NCI-H2029 (cell line): ENCODE measurements at regions not wholly inside any gene's neighbourhood (a gene's known extent, or its start where the extent isn't known, plus 50 kb on each side); places are given as distances from the start of the nearest gene placed in this dataset.

Source experiments
- DNase-seq: peaks from one replicate; lab custom pipeline; 2025; lab: John Stamatoyannopoulos, UW

DNA sequence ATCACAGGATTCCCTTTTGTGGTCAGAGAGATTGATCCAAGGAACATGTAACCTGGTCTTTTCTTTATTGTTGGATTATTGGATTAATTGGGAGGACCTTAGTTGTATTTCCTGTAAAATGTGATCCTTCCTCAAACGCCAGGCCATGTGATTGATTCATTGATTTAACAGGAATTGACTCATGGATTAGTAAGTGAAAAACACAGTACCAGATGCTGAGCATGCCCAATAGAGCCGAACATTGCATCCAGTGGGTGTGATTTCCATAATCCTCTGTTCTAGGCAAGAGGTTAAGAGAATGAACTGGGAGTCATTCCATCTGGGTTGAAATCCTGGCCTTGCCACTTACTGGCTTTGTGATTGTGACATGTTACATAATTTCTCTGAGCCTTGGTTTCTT is 522.3 kb downstream of the MAT2B start:
- DNase-seq: no peak

- DNase-seq: no peak
Observed at GRCh38 chr5:164038128-164038783, 532.8 kb downstream of the MAT2B start.

- DNase-seq: no peak
Observed at GRCh38 chr5:164041105-164041504, 535.7 kb downstream of the MAT2B start.

GRCh38 chr5:164048359-164048926 is 543.0 kb downstream of the MAT2B start:
- DNase-seq: no peak

DNA sequence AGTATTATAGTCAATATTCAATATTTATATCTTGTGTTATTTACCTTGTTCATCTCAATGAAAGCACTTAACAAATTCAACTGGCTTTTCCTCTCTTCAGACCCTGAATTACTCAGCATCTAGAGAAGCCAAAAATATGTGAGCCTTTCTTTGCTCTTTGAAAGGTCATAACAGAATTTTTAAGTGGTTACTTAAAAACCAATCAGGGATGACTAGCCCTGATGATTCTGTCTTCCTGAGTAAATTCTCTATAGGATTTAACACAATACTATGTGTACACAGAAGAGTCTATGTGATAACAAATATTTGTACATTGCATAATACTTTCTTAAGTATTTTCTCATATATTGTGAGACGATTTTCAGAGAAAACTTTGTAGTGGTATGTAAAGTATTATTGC is 546.3 kb downstream of the MAT2B start:
- no peak for DNase-seq

DNA sequence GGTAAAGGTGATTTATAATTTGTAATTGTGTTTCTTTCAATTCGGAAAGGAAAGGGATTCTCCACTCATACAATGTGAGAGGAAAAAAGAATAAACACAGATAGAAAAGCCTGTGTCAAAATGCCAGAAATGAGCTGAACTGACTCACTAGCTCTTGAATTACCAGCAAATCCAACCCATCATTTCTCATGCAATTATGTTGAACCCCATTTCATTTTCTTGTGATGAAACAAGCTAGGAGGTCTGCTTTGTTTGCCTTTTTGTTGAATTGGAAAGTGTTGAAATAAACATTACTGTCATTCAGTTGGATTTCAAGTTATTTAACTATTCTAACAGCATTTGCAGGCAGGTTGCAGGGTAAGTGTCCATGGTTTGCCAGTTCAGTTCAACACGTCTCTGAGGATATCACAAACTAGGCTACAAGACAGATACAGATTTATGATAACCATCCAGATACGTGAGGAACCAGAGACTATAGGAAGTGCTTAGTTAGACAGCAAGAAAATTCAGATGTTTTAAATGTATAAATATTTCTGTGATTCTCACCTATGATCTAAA is 547.2 kb downstream of the MAT2B start:
- no peak for DNase-seq

GRCh38 chr5:164053123-164053522 is 547.7 kb downstream of the MAT2B start:
- DNase-seq: no peak

DNA sequence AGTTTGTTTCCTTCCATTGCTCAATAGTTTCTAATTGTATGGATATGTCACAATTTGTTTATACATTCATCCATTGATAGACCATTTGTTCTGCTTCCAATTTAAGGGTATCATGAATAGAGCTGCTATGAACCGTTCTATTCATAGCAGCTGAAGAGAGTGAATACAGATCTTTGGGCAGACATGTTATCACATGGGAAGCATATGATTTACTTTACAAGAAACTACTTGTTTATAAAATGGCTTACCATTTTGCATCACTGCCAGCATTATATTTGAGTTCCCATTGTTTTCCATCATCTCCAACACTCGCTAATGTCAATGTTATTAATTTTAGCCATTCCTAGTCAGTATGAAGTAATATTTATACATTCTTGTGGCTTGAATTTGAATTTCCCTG is 549.0 kb downstream of the MAT2B start:
- no peak for DNase-seq

DNA sequence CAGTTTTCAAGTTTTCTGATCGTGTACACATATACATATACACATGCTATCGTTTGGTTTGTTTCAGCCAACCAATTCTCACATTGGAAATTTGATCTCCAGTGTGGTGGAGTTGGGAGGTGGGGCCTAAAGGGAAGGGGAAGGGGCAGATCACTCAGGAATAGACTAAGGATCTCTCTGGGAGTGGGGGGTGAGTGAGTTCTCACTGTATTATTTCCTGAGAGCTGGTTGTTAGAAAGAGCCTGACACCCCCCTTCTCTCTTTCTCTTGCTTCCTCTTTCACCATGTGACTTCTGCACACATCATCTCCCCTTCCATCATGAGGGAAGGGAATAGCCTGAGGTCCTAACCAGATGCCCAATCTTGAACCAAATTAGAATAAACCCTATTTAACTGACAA is 551.7 kb downstream of the MAT2B start:
- DNase-seq: no peak

DNA sequence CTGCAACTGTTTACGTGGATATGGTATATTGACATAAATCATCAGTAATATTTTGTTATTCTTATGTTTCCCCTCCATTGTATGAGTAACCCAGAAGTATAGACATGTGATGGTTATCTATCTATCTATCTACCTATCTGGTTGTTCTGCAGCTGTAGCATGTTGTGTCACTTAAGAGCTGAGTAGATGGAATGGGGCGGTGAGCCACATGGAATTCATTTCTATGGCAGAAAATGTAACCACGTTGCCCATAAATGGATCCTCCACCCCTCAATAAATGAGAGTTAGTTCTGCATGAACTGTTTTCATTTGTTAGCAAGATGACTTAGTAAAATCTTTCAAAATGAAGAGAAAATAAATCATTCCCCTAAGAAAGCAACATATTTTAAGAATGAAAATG is 553.2 kb downstream of the MAT2B start:
- no peak for DNase-seq

- DNase-seq: no peak
Observed at GRCh38 chr5:164059471-164059870, 554.1 kb downstream of the MAT2B start.

- no peak for DNase-seq
Observed at GRCh38 chr5:164060786-164061355, 555.5 kb downstream of the MAT2B start.

DNA sequence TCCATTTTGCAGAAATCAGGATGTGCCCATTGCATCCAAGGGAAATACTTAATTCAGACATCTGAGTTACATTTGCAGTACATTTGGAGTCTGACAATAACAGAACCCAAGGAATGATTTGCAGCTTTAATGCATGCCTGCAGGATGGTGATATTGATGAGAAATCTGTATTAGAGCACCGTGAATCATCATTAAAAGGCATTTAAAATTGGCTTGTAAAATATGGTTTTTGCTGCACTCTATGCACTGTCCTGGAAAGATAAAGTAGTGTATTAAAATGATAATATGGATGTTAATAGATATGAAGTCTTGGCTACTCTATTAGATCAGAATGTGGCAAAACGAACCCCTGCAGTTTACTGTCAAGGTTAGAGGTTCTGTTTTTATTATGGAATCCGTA is 556.9 kb downstream of the MAT2B start:
- DNase-seq: no peak

DNA sequence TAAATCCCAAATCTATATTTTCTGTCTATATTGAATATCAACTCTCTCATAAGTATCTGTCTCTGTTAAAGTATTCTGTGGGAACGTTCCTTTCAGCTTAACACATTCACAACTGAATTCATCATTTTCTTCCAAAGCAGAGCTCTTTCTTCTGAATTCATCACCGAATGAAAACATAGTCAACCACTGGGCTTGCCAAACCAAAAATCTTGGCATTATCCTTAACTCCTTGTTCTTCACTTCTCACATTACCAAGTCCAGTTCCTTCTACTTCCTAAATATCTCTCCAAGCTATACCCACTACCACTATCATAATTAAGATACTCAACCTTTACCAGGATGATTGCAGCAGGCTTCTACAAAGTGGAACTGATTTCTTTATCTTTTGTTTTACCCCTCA is 559.8 kb downstream of the MAT2B start:
- DNase-seq: no peak

- DNase-seq: no peak
Observed at GRCh38 chr5:164071671-164072070, 566.3 kb downstream of the MAT2B start.

DNA sequence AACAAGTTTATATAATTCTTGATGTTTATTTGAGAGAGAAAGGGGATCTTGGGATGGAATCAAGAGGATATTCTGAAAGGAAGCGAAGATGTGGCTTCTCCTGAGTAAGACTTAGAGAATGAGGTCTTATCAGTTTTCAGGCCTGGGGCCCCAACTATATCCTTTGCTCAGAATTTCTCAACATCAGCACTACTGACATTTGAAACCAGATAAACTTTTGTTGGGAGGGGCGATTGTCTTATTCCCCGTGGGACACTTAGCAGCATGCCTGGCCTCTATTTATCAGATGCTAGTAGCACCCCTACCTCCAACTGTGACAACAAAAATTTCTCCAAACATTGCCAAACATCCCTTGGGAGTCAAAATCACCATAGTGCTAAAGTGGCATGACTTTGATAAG is 567.7 kb downstream of the MAT2B start:
- no peak for DNase-seq

DNA sequence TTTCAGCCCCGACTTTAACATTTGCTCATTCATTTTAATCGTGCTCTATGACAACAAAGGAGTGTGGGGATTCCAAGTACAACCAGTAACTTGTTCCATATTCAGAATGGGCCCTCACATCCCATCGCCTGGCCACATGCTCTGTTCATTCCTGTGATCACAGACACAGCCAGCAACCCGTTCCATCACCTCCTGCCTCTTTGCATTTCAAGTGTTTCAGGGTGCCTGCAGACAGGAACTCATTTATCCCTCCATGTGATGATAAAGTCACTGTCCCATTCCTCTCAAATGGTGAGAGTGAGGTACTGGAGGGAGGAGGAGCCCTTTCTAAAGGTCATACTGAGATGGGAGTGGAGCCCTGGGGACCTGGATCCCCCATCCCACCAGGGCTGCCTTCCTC is 571.1 kb downstream of the MAT2B start:
- no peak for DNase-seq

DNA sequence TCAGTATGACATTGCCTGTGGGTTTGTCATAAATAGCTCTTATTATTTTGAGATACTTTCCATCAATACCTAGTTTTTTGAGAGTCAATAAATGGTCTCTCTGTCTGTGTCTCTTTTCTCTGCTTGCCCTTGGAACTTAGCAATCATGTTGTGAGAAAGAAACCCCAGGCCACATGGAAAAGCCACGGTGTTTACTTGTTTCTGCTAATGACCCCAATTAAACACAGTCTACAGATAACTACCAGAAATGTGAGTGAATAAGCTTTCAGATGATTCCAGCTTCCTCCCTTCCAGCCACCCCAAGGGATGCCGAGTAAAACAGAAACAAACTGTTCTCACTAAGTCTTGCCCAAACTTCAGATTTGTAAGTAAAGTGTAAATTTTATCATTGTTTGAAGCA is 584.9 kb downstream of the MAT2B start:
- DNase-seq: no peak

GRCh38 chr5:164091836-164092235 is 586.4 kb downstream of the MAT2B start:
- DNase-seq: no peak

- DNase-seq: no peak
Observed at GRCh38 chr5:164094291-164094690, 588.9 kb downstream of the MAT2B start.

DNA sequence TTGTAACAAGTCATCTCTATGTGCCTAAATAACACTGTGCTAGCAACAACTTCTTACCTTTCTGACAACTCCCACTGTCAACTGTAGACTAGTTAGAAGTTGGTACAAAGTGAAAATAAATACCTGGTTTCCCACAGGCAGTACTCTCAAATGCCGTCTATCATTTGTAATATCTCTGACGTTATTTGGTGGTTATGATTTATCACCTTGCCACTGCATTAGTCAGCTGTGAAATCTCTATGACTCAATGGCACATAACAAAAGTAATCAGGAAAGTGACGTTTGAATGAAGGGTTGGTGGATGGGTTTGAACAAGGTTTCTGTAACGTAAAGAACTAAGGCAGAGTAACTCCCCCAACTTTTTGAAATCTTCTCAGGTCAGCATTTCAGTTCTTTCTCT is 592.3 kb downstream of the MAT2B start:
- no peak for DNase-seq

- DNase-seq: no peak
Observed at GRCh38 chr5:164098531-164098930, 593.1 kb downstream of the MAT2B start.

DNA sequence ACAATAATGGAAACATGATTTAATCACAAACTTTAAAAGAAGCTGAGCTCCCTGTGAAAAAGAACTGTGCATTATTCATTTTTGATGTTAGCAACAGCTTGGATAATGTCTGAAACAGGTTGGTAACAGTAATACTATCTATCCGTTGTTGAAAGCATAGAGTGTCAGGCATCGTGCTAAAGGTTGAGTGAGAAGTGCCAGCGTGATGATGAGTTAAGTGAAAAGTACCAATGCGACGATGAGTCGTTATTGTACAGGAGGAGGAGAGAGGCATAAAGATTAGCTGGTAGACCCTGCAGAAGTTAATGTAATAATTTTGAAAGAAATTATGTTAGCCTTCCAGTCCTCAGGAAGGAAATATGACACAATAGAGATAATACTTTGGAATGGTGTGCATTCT is 593.6 kb downstream of the MAT2B start:
- no peak for DNase-seq

DNA sequence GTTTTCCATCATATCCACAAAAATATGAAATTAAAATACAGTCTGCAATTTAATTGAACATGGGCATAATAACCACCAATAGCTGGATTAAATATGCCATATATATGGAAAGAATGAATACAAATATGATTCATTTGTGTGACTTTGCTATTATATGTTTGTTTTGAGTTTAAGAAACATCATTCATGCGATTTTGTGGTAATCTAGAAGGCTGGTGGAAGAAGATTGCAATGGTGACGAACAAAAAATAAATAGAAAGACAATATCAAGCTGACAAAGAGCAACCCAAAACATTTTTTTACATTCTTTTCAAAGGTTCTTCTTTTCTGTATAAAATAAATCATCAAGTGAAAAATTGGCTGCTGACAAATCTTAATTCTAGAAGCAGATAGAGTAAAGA is 610.0 kb downstream of the MAT2B start:
- no peak for DNase-seq
